Esophagus squamous epithelium (tissue), 4 donors: ENCODE measurements at regions not wholly inside any gene's neighbourhood (a gene's known extent, or its start where the extent isn't known, plus 50 kb on each side); places are given as distances from the start of the nearest gene placed in this dataset.

ENCODE experiments used
- CTCF ChIP-seq, 6 experiments: fragments of 450-650 bp in 4 of 6; fragments of 200-600 bp in 2 of 6; sonication (generic) in 2 of 6; IDR thresholded peaks; one replicate each; pipeline ENCODE4 v1.5.1; 2016 to 2019; ENCODE audit warnings: antibody characterized with exemption in 6 of 6, mild to moderate bottlenecking in 4 of 6, moderate library complexity in 4 of 6
- POLR2A ChIP-seq, 4 donors: fragments of 450-650 bp; IDR thresholded peaks; one replicate each; pipeline ENCODE4 v1.6.1; 2017; ENCODE audit warnings: antibody characterized with exemption in 4 of 4, mild to moderate bottlenecking in 4 of 4, moderate library complexity in 3 of 4

GRCh38 chr4:57314636-57315035, 204.5 kb upstream of the IGFBP7 start:
- TF ChIP-seq POLR2A (IDR thresholded peaks at IDR 0.05) (no peak), CTCF (IDR thresholded peaks at IDR 0.05) (no peak)
